Parathyroid adenoma (tissue), 2 donors: ENCODE measurements at regions not wholly inside any gene's neighbourhood (a gene's known extent, or its start where the extent isn't known, plus 50 kb on each side); places are given as distances from the start of the nearest gene placed in this dataset.

Experiments used
- H2AFZ ChIP-seq: fragments of 300-600 bp; sonication (generic); one replicate; pipeline ENCODE4 v1.7.0; 2017; ENCODE audit warnings: antibody characterized with exemption, mild to moderate bottlenecking
- H3K27ac ChIP-seq: fragments of 300-600 bp; sonication (generic); one replicate; pipeline ENCODE4 v1.7.0; 2017
- H3K27me3 ChIP-seq: fragments of 300-600 bp; sonication (generic); one replicate; pipeline ENCODE4 v1.7.0; 2017; ENCODE audit warnings: low read length; ENCODE audit not compliant: control insufficient read depth, insufficient read depth
- H3K36me3 ChIP-seq: fragments of 300-600 bp; sonication (generic); one replicate; pipeline ENCODE4 v1.7.0; 2017; ENCODE audit warnings: low read length; ENCODE audit not compliant: control insufficient read depth, insufficient read depth
- H3K4me1 ChIP-seq: fragments of 300-600 bp; sonication (generic); one replicate; pipeline ENCODE4 v1.7.0; 2017; ENCODE audit warnings: control low read depth
- H3K4me2 ChIP-seq: fragments of 300-600 bp; sonication (generic); one replicate; pipeline ENCODE4 v1.7.0; 2017; ENCODE audit warnings: low read length
- H3K4me3 ChIP-seq: fragments of 300-600 bp; sonication (generic); one replicate; pipeline ENCODE4 v1.7.0; 2017; ENCODE audit warnings: low read depth, low read length
- H3K79me2 ChIP-seq: fragments of 300-600 bp; sonication (generic); one replicate; pipeline ENCODE4 v1.7.0; 2017; ENCODE audit warnings: control low read depth
- H3K9ac ChIP-seq: fragments of 300-600 bp; sonication (generic); one replicate; pipeline ENCODE4 v1.7.0; 2017; ENCODE audit warnings: mild to moderate bottlenecking
- H3K9me3 ChIP-seq: fragments of 300-600 bp; sonication (generic); one replicate; pipeline ENCODE4 v1.7.0; 2017; ENCODE audit warnings: low read length; ENCODE audit not compliant: control insufficient read depth
- CTCF ChIP-seq: fragments of 300-600 bp; sonication (generic); IDR thresholded peaks from one replicate; pipeline ENCODE4 v1.7.0; 2017; ENCODE audit warnings: antibody characterized with exemption, mild to moderate bottlenecking
- donor health status: primary hyperparathyroidism.

DNA sequence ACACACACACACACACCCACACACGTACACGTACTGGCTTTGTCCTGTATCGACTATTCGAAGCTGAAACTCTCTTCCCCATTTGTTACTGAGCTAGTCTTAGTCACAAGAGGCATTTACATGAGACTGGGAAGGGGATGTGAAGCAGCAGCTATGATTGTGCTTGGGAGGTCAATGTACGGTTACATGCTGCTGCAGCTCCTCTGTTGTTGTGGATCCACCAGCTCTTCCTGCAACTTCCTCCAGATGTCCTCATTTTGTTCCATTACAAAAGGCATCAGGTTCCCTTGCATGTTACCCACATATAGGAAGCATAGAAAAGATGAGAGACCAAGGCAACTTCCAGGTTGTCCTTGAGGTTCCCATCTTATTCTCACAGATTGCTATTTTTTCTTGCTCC, 612.4 kb upstream of the IMPG1 start:
- no peaks in the 10 kb centered on the region for H3K9me3 ChIP-seq
- H3K4me1 ChIP-seq = no peaks in the 10 kb centered on the region

DNA sequence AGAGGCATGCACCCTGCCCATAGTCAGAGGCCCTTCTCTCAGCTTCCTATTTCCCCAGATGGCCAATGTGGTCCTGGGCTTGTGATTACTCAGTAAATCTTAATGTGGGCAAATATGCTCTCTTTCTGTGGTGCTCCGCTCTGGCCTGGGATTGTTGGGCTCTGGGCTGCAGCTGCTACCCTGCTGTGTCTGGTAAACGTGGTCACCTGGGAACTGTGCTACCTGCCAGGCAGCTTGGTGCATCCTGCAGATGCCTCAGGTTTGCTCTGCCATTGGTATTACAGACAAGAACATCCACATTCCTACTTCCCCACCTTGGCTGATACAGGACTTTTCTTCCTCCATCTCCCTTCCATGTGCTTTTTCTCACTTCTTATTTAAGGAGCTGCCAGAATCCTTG, 611.5 kb upstream of the IMPG1 start:
- no peak for TF ChIP-seq CTCF
- Histone ChIP-seq H3K27me3 (no peaks in the 10 kb centered on the region), H3K9me3 (no peaks in the 10 kb centered on the region), H3K36me3 (no peaks in the 10 kb centered on the region), H2AFZ (no peak overlapping the region), H3K4me1 (no peaks in the 10 kb centered on the region), H3K4me3 (no peak overlapping the region), H3K9ac (no peak overlapping the region), H3K4me2 (no peak overlapping the region), H3K79me2 (no peaks in the 10 kb centered on the region), H3K27ac (no peak overlapping the region)

More for the DNA sequence above, 612.4 kb upstream of the IMPG1 start:
- H3K27ac ChIP-seq = no peak overlapping the region
- TF ChIP-seq CTCF = no peak
- H3K36me3 ChIP-seq = no peaks in the 10 kb centered on the region
- H3K27me3 ChIP-seq = no peaks in the 10 kb centered on the region
- H3K4me2 ChIP-seq = no peak overlapping the region
- H3K79me2 ChIP-seq = no peaks in the 10 kb centered on the region
- H3K4me3 ChIP-seq = no peak overlapping the region
- H2AFZ ChIP-seq = no peak overlapping the region
- H3K9ac ChIP-seq = no peak overlapping the region

DNA sequence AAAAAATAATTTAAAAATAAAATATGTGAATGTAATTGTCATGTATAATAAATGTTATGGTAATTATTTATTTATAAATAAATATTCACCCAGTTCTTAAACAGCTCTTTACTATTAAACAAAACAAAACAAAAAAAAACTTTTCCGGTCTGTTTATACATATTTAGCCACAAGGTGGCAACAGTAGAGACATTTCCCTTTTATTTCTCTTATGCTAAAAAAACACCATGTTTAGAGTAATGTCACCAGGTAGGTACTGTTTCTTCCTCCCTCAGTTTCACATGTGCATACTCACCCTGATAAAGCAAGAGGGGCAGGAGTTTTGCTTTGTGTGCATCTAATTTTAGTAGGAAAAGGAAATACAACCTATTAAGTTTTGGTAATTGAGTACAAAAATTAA, 610.4 kb upstream of the IMPG1 start:
- Histone ChIP-seq H3K4me3 (no peak overlapping the region), H3K4me2 (no peak overlapping the region), H2AFZ (no peak overlapping the region), H3K79me2 (no peaks in the 10 kb centered on the region), H3K27me3 (no peaks in the 10 kb centered on the region), H3K9ac (no peak overlapping the region), H3K4me1 (no peaks in the 10 kb centered on the region), H3K36me3 (no peaks in the 10 kb centered on the region), H3K27ac (no peak overlapping the region), H3K9me3 (no peaks in the 10 kb centered on the region)
- no peak for TF ChIP-seq CTCF

- no peak overlapping the region for H3K27ac ChIP-seq
- H3K27me3 ChIP-seq = no peaks in the 10 kb centered on the region
- no peaks in the 10 kb centered on the region for H3K79me2 ChIP-seq
- no peak for TF ChIP-seq CTCF
- H3K9ac ChIP-seq = no peak overlapping the region
- H3K4me1 ChIP-seq = no peaks in the 10 kb centered on the region
- no peaks in the 10 kb centered on the region for H3K9me3 ChIP-seq
- no peak overlapping the region for H3K4me3 ChIP-seq
- no peak overlapping the region for H2AFZ ChIP-seq
- no peak overlapping the region for H3K4me2 ChIP-seq
- no peaks in the 10 kb centered on the region for H3K36me3 ChIP-seq
These were observed 609.3 kb upstream of the IMPG1 start for GRCh38 chr6:76681781-76682180.

DNA sequence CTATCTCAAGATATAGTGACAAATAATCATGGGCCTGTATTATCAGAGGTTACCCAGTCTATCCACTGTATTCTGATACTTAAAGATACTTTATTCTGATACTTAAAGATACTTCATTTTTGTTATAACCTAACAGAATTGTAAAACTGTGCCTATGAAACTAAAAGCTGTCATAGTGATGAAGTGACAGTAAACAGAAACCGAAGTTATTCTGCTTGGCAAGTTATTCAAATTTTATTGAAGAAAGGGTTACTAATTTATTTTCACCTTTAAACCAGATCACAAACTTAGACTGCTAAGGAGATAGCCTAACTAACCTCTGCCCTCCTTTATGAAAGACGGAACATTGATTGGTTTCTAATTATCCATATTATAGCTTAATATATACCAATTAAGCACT, 604.6 kb upstream of the IMPG1 start:
- Histone ChIP-seq H3K4me3 (no peak overlapping the region), H3K9me3 (no peaks in the 10 kb centered on the region), H3K9ac (no peak overlapping the region), H3K27ac (no peak overlapping the region), H3K79me2 (no peaks in the 10 kb centered on the region), H3K4me1 (no peaks in the 10 kb centered on the region), H3K27me3 (no peaks in the 10 kb centered on the region), H3K36me3 (no peaks in the 10 kb centered on the region), H3K4me2 (no peak overlapping the region), H2AFZ (no peak overlapping the region)
- TF ChIP-seq CTCF = no peak
